ENCODE measurements at regions not wholly inside any gene's neighbourhood (a gene's known extent, or its start where the extent isn't known, plus 50 kb on each side); places are given as distances from the start of the nearest gene placed in this dataset.
"Not testable (repeated sequence)": the region's sequence is repeated elsewhere in the genome, so short reads cannot be mapped to it uniquely, and the experiment has no call there.

DNA sequence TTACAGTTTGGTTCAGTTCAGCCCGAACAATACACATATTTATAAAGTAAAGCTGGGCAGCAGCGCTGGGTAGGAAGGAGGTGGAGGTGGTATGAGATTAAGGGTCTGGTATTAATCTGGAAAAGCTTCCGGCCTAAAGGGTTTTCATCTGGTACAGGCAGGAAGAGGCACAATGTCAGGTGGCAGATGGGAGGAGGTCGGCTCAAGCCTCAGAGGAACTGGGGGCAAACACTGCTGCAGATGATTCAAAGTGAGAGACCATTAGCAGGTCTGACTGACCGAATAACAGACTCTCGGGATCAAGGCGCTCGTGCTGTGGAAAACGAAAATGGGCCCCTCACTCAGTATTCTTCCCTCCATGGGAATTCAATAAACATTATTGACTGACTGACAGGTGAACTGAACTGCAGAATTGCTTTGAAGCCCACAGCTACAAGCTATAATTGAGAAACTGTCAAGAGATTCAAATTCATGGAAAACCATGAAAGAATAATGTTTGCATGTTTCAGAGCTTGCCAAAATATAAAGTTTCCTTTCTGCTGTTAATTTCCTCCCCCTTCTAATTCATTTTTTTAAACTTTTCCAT lies 75.3 kb downstream of the TMEM167A start:
- no peak for DNase-seq

DNA sequence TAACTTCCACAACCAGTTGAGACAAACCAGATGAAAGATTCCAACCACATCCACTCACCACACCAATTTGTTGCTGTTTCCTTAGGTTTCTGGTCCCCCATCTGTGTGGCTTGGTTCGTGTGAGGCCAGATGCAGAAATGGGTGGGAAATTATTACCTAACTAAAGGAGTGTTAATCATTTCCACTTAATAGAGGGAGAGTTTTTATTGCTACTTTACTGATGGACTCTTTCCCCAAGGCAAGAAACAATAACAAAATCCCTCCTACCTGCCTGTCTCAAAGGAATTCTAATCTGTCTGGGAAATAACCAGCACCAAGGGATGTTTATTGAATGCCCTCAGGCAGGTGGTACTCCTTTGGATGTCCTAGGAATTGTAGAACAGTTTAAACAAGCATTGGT lies 76.3 kb downstream of the TMEM167A start:
- no peak for DNase-seq

DNA sequence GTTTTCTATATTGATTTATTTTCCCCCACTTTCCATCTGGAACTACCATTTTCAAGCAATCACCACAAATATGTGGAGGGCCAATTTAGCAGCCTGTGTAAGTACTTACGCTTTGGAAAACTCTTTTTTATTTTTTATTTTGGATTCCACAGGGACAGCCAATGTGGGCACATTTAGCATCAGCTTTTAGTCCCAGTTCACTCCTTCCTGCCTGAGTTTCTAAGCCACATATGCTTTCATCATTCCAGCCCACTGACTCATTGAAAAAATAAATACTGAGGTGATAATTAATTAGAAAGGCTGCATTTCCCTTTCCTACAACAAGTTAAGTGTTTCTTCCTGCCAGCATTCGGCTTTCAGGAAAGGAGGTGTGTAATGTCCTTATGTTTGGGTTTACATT lies 76.8 kb downstream of the TMEM167A start:
- no peak for DNase-seq

- no peak for DNase-seq
Measured at GRCh38 chr5:82993416-82993815, 83.8 kb downstream of the TMEM167A start.

DNA sequence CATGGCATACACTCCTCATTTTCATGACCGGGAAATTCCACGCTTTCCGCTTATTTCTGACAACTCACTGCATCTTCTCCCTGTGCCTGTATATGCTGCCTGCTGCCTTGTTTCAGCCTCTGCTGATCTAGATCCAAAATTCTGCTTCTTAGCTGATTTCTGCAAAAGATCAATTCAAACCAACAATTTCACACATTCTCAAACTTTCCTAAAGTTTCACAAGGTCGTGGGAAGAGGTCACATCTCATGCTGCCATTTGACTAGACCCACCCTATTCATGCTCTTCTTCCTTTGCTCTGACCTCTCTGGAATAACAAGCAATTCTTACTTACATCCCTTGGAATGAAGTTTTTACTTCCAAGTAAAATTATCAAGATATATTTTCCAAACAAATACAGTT lies 84.5 kb downstream of the TMEM167A start:
- no peak for DNase-seq

- DNase-seq, result peak; percentile 3
Measured at GRCh38 chr5:82991678-82992323, 85.4 kb downstream of the TMEM167A start.

- no peak for DNase-seq
Measured at GRCh38 chr5:82991059-82991458, 86.1 kb downstream of the TMEM167A start.

DNA sequence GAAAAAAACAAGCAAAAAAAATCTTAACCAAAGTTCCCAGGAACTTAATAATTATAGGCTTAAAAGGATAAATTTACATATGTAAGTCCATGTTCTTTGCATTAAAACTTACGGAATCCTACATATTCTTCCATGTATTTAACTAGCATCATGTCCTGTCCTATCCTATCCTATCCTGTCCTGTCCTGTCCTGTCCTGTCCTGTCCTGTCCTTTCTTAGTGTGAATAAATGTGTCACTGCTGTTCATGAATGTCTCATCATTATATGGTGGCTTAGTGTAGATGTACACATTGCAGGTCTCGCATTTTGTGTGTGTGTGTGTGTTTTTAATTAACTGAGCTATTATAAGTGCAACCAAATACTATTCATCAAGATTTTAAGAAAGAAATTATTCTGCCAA lies 90.0 kb downstream of the TMEM167A start:
- no peak for DNase-seq

DNA sequence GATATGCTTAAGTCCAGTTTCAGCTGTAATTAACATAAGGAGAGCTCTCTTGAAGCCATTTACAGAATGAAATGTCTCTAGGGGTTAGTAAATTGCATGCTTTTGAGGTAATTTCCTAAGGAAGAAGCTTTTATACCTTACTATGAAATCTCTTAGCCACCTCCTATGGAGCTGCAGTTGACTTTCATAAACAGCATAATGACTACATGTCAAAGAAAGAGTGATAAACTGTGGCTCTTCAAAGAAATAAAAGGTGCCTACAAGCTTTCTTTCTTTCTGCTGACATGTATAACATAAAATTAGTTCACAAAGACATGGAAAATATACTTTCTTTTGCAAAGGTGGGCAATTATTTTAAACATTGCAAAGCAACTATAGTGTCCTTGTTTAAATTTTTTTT lies 90.8 kb downstream of the TMEM167A start:
- no peak for DNase-seq

DNA sequence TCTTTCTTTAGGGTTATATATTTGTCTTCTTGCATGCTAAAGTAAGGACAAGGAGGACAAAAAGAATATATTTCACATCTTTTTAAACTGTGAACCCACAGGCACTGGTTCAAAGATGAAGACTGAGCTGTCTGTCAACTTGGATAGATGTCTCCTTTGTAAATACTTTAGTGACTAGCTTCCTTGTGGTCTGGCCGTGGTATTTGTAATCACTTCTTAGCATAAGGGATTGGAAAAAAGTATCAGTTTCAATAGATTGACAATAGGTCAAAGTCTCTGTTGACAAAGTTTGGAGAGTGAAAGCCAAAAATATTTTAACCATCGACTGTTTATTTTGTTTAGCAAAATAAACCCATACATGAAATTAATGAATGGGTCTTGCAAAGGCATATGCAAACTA lies 91.4 kb downstream of the TMEM167A start:
- DNase-seq, result no peak

GRCh38 chr5:82984786-82985735 lies 92.1 kb downstream of the TMEM167A start:
- DNase-seq, result no peak

DNA sequence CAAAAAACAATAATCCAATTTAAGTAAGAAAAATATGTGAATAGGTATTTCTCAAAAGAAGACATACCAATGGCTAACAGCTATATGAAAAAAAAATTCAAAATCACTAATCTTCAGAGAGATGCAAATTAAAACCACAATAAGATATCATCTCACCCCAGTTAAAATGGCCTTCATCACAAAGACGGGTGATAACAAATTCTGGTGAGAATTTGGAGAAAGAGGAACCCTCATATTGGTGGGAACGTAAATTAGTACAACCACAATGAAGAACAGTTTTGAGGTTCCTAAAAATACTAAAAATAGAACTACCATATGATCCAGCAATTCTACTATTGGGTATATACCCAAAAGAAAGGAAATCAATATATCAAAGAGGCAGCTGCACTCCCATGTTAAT lies 94.3 kb downstream of the TMEM167A start:
- no peak for DNase-seq

DNA sequence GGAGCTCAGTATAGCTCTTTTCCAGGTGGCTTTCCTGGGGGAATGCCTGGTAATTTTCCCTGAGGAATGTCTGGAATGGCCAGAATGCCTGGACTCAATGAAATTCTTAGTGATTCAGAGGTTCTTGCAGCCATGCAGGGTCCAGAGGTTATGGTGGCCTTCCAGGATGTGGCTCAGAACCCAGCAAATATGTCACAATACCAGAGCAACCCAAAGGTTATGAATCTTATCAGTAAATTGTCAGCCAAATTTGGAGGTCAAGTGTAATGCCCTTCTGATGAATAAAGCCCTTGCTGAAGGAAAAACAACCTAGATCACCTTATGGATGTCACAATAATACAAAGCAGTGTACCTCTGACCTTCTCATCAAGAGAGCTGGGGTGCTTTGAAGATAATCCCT lies 100.3 kb downstream of the TMEM167A start:
- DNase-seq, result not testable (repeated sequence)

DNA sequence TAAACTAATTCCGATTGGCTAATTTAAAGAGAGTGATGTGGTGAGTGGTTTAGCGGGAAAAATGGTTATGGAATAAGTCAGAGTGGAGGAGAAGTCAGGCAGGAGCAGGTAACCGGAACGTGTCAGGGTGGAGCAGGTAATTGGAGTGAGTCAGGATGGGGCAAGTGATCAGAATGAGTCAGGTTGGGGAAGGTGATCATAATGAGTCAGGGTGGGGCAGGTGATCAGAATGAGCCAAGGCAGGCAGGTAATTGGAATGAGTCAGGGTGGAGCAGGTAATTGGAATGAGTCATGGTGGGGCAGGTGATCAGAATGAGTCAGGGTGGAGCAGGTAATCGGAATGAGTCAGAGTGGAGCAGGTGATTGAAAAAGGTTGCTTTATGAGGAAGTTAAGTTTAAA lies 101.4 kb downstream of the TMEM167A start:
- no peak for DNase-seq

DNA sequence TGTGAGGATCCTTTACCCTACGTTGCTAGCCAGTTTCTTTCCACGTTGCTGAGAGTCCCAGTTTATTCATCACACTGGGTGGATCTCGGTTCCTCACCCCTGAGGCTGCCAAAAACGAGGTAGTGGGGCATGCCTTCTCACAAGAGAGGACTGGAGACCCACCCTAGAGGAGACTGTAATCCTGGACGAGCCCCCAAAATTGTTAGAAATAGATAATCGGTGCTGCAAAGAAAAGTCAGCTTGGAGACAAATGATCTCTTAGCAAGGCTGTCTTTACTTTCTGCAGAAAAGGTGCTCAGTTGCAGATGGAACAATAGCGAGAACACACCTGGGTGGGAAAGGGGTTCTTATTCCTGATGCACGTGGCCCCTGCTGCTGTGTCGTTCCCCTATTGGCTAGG lies 101.8 kb downstream of the TMEM167A start:
- no peak for DNase-seq

DNA sequence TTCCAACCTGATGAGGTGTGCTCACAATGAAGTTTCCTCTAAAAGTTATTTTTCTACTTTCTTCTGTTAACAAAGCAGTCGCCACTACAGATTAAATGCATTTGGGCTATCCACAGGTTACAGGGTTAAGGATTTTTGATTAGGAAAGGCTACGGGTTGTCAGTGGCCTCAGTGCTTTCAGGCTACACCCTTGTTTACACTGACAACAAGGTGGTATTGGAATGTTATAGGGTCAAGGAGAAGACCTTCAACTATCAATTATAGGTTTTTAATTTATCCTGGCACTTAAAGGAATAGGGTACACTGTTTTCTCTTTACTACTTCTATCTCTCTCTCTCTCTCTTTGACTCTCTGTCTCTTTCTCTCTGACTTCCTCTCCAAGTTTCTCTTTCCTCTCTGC lies 102.8 kb downstream of the TMEM167A start:
- DNase-seq, result not testable (repeated sequence)

- no peak for DNase-seq
Measured at GRCh38 chr5:82971901-82972300, 105.3 kb downstream of the TMEM167A start.

DNA sequence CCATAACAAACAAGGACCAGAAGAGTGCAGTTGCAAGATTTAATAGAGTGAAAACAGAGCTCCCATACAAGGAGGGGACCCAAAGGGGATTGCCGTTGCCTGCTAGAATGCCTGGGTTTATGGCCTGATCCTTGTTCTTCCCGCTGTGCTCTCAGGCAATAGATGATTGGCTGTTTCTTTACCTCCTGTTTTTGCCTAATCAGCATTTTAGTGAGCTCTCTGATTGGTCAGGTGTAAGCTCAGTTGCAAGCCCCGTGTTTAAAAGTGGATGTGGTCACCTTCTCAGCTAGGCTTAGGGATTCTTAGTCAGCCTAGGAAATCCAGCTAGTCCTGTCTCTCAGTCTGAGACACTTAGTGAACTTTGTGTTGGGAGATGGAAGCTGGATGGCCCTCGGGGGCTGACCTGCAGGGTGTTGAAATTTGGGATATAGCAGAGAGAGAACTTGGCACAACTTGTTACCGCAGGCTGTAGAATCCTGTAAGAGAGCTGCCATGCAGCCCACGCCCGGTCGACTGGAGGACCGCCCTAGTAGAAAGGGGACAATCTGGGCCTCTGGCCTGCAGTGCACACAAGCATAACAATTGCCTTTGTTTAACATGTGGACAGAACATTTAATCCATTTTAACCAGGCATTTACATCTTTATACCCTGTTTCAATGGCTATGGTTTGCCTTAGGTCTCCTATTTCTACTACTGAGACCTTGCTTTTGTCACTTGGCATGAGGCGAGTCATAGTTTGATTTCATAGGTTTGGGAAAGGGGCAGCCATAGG lies 106.0 kb downstream of the TMEM167A start:
- not testable (repeated sequence) for DNase-seq

GRCh38 chr5:82969221-82969976 lies 107.8 kb downstream of the TMEM167A start:
- DNase-seq, result not testable (repeated sequence)

DNA sequence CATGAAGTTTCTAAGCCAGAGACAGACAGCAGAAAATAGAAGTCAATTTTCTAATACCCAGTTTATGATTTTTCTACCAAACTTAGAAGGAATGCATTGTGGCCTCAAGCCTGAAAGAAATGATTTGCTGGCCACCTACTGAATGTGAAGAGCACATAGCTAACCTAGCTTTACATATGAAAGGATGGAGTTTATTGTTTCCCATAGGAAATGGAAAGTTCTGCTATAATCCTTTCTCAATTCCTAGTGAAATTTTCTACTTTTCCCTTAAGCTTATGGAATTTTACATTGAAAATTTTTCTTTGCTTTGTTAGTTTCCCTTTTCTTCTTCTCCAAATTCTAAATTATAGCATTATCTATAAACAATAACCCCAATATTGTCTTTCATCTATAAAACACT lies 110.1 kb downstream of the TMEM167A start:
- DNase-seq, result no peak

- no peak for DNase-seq
Measured at GRCh38 chr5:82959466-82959865, 117.7 kb downstream of the TMEM167A start.

- no peak for DNase-seq
Measured at GRCh38 chr5:82956600-82956999, 120.6 kb downstream of the TMEM167A start.

All from inflammatory macrophage treated with lipopolysaccharide for 4 hours (primary cell).